ENCODE measurements at regions not wholly inside any gene's neighbourhood (a gene's known extent, or its start where the extent isn't known, plus 50 kb on each side); places are given as distances from the start of the nearest gene placed in this dataset.

GRCh38 chr5:156019571-156020180 lies 307.3 kb upstream of the SGCD start:
- Histone ChIP-seq H3K27ac (ENCODE audit: low read depth in 2 of 2, low read length in 2 of 2) (no peak overlapping the region), H3K4me3 (ENCODE audit: low read length in 3 of 3) (no peak overlapping the region), H3K27me3 (ENCODE audit: control insufficient read depth, insufficient read depth, low read length) (no peaks in the 10 kb centered on the region), H3K36me3 (ENCODE audit: control insufficient read depth in 2 of 3, insufficient read depth in 3 of 3, low read length in 3 of 3) (no peaks in the 10 kb centered on the region), H3K4me1 (ENCODE audit: control insufficient read depth in 2 of 3, insufficient read depth in 2 of 3, low read depth in 1 of 3, low read length in 3 of 3) (no peaks in the 10 kb centered on the region), H3K9me3 (ENCODE audit: control insufficient read depth in 2 of 3, insufficient read depth in 1 of 3, low read length in 3 of 3) (no peaks in the 10 kb centered on the region), H3K9ac (ENCODE audit: low read length in 3 of 3) (no peak overlapping the region)
- DNase-seq, result peak in 1 of 5 donors; percentile 8
- no peak for TF ChIP-seq CTCF (IDR thresholded peaks at IDR 0.05; ENCODE audit: borderline replicate concordance, extremely low read depth, insufficient read depth)
- no peak for FAIRE-seq
- intact Hi-C loops (cut with DNase I), result no loop called here

GRCh38 chr5:156020647-156021046 lies 306.3 kb upstream of the SGCD start:
- intact Hi-C loops (cut with DNase I), result no loop called here
- H3K9ac ChIP-seq (ENCODE audit: low read length in 3 of 3), result no peak overlapping the region
- no peaks in the 10 kb centered on the region for H3K4me1 ChIP-seq (ENCODE audit: control insufficient read depth in 2 of 3, insufficient read depth in 2 of 3, low read depth in 1 of 3, low read length in 3 of 3)
- no peaks in the 10 kb centered on the region for H3K27me3 ChIP-seq (ENCODE audit: control insufficient read depth, insufficient read depth, low read length)
- DNase-seq, result peak in 2 of 5 donors; percentile 10 to 18
- TF ChIP-seq CTCF (IDR thresholded peaks at IDR 0.05; ENCODE audit: borderline replicate concordance, extremely low read depth, insufficient read depth), result no peak
- H3K9me3 ChIP-seq (ENCODE audit: control insufficient read depth in 2 of 3, insufficient read depth in 1 of 3, low read length in 3 of 3), result no peaks in the 10 kb centered on the region
- no peak overlapping the region for H3K4me3 ChIP-seq (ENCODE audit: low read length in 3 of 3)
- no peak overlapping the region for H3K27ac ChIP-seq (ENCODE audit: low read depth in 2 of 2, low read length in 2 of 2)
- no peaks in the 10 kb centered on the region for H3K36me3 ChIP-seq (ENCODE audit: control insufficient read depth in 2 of 3, insufficient read depth in 3 of 3, low read length in 3 of 3)
- no peak for FAIRE-seq

GRCh38 chr5:156021866-156022265 lies 305.1 kb upstream of the SGCD start:
- FAIRE-seq (peak; percentile 21), DNase-seq (no peak)
- H3K9me3 ChIP-seq (ENCODE audit: control insufficient read depth in 2 of 3, insufficient read depth in 1 of 3, low read length in 3 of 3), result no peaks in the 10 kb centered on the region
- H3K9ac ChIP-seq (ENCODE audit: low read length in 3 of 3), result no peak overlapping the region
- intact Hi-C loops (cut with DNase I), result no loop called here
- H3K27me3 ChIP-seq (ENCODE audit: control insufficient read depth, insufficient read depth, low read length), result no peaks in the 10 kb centered on the region
- H3K4me1 ChIP-seq (ENCODE audit: control insufficient read depth in 2 of 3, insufficient read depth in 2 of 3, low read depth in 1 of 3, low read length in 3 of 3), result no peaks in the 10 kb centered on the region
- H3K4me3 ChIP-seq (ENCODE audit: low read length in 3 of 3), result no peak overlapping the region
- H3K27ac ChIP-seq (ENCODE audit: low read depth in 2 of 2, low read length in 2 of 2), result no peak overlapping the region
- H3K36me3 ChIP-seq (ENCODE audit: control insufficient read depth in 2 of 3, insufficient read depth in 3 of 3, low read length in 3 of 3), result no peaks in the 10 kb centered on the region
- no peak for TF ChIP-seq CTCF (IDR thresholded peaks at IDR 0.05; ENCODE audit: borderline replicate concordance, extremely low read depth, insufficient read depth)

- H3K9me3 ChIP-seq (ENCODE audit: control insufficient read depth in 2 of 3, insufficient read depth in 1 of 3, low read length in 3 of 3), result no peaks in the 10 kb centered on the region
- FAIRE-seq (no peak), DNase-seq (no peak)
- no peaks in the 10 kb centered on the region for H3K4me1 ChIP-seq (ENCODE audit: control insufficient read depth in 2 of 3, insufficient read depth in 2 of 3, low read depth in 1 of 3, low read length in 3 of 3)
- H3K9ac ChIP-seq (ENCODE audit: low read length in 3 of 3), result no peak overlapping the region
- intact Hi-C loops (cut with DNase I), result no loop called here
- H3K4me3 ChIP-seq (ENCODE audit: low read length in 3 of 3), result no peak overlapping the region
- no peaks in the 10 kb centered on the region for H3K36me3 ChIP-seq (ENCODE audit: control insufficient read depth in 2 of 3, insufficient read depth in 3 of 3, low read length in 3 of 3)
- no peak overlapping the region for H3K27ac ChIP-seq (ENCODE audit: low read depth in 2 of 2, low read length in 2 of 2)
- no peak for TF ChIP-seq CTCF (IDR thresholded peaks at IDR 0.05; ENCODE audit: borderline replicate concordance, extremely low read depth, insufficient read depth)
- H3K27me3 ChIP-seq (ENCODE audit: control insufficient read depth, insufficient read depth, low read length), result no peaks in the 10 kb centered on the region
Observed at GRCh38 chr5:156025656-156026055, 301.3 kb upstream of the SGCD start.

Data from kidney (tissue), 13 donors.